Activated T-cell treated with anti-CD3 and anti-CD28 coated beads, Interleukin-2, amount 50 U/mL, for 72 hours (primary cell): ENCODE measurements at regions not wholly inside any gene's neighbourhood (a gene's known extent, or its start where the extent isn't known, plus 50 kb on each side); places are given as distances from the start of the nearest gene placed in this dataset.

Experiments used
- ATAC-seq, 2 donors: fragments of 150-1000 bp; cut with Tn5 transposase; replicated peaks in 1 of 2; 2 replicates each; pipeline ENCODE4 v1.10.0; 2021; ENCODE audit warnings: moderate library complexity in 2 of 2, mild to moderate bottlenecking in 1 of 2
- DNase-seq, 2 donors: peaks; one replicate each; pipeline ENCODE4 v3.0.0; 2021 to 2022; ENCODE audit warnings: mixed read lengths in 1 of 2
- H3K27ac Mint-ChIP-seq: one replicate; pipeline ENCODE4 v1.8.0; 2022; ENCODE audit warnings: mild to moderate bottlenecking, moderate library complexity, mixed read lengths
- H3K27me3 Mint-ChIP-seq: one replicate; pipeline ENCODE4 v1.8.0; 2022; ENCODE audit warnings: low read depth, mixed read lengths
- H3K36me3 Mint-ChIP-seq, 2 donors: one replicate each; pipeline ENCODE4 v1.8.0; 2022; ENCODE audit warnings: mixed read lengths in 2 of 2, mild to moderate bottlenecking in 1 of 2; ENCODE audit not compliant: insufficient read depth in 2 of 2
- H3K4me1 Mint-ChIP-seq: one replicate; pipeline ENCODE4 v1.8.0; 2022; ENCODE audit warnings: low read depth, mixed read lengths
- H3K4me3 Mint-ChIP-seq, 2 donors: one replicate each; pipeline ENCODE4 v1.8.0; 2022; ENCODE audit warnings: mild to moderate bottlenecking in 2 of 2, mixed read lengths in 2 of 2, moderate library complexity in 2 of 2
- H3K9me3 Mint-ChIP-seq, 2 donors: one replicate each; pipeline ENCODE4 v1.8.0; 2022; ENCODE audit warnings: mixed read lengths in 2 of 2

DNA sequence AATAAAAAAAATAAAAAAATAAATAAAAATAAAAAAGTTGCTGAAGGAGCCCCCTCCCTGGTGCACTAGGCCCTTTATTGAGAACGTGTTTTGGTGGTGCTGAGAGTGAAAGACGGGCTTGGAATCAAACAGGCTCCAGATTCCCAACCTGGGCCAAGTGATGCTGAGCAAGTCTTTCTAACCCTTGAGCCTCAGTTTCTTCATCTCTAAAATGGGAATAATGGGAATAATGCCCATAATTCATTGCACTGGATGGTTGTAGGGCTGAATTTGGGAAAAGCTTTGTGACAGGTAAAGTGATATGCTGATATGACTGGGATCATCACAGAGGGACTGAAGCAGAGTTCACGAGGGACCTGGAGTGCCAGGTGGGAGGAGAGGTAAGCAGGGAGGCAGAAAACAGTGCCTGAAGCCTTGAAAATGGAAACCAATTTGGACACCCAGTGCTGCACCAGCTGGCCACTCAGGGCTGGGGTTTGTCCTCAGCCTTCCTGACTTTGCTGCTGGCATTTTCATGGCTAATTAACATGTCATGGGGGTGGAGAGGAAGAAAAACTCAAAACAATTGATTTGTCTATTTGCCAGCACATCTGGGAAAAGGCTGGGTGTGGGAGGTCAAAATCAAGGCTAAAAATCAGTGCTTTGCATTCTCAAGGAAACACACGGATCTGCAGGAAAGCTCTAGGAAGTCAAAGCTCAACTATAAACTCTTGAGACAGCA is 241.3 kb downstream of the LOXHD1 start:
- Mint-ChIP-seq H3K27me3 (no peaks in the 10 kb centered on the region), H3K9me3 (no peaks in the 10 kb centered on the region), H3K4me3 (no peak overlapping the region), H3K27ac (no peak overlapping the region), H3K36me3 (no peaks in the 10 kb centered on the region), H3K4me1 (peaks cover 10% of the 10 kb centered on the region)
- ATAC-seq (no peak), DNase-seq (no peak)

GRCh38 chr18:46416706-46417638 is 240.0 kb downstream of the LOXHD1 start:
- Mint-ChIP-seq H3K4me1 (peaks cover 10% of the 10 kb centered on the region), H3K27ac (no peak overlapping the region), H3K36me3 (no peaks in the 10 kb centered on the region), H3K4me3 (no peak overlapping the region), H3K9me3 (no peaks in the 10 kb centered on the region), H3K27me3 (no peaks in the 10 kb centered on the region)
- DNase-seq = no peak
- peak in 1 of 2 donors; percentile 44 for ATAC-seq

DNA sequence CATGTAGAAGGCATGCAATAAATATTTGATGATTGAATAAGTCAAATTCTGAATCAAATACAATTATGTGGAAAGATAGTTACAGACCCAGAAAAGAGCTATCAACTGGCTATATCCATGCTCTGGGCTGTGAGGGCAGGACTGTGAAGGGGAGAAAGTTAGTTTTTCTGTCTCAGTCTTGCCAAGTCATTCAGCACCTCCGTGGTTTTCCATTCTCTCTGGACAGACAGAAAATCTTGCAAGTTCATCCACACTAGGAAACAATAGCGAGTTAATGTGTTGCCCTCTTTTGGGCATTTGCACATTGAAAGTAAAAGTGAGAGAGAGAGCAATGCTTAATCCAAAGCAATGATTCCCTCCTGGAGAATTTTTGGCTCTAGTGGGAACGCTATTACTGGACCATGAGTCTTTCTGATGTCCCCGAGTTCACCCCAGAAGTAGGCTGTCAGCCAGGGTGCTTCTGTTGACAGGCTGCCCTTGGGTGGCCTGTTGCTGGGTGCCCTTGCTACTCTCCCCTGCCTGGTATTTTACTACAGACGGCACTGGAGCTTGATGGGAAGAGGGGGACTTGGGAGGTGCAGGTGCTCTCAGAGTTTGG is 238.3 kb downstream of the LOXHD1 start:
- no peak for DNase-seq
- Mint-ChIP-seq H3K4me3 (no peak overlapping the region), H3K27ac (no peak overlapping the region), H3K27me3 (no peaks in the 10 kb centered on the region), H3K9me3 (no peaks in the 10 kb centered on the region), H3K4me1 (peaks cover 10% of the 10 kb centered on the region), H3K36me3 (no peaks in the 10 kb centered on the region)
- no peak for ATAC-seq

DNA sequence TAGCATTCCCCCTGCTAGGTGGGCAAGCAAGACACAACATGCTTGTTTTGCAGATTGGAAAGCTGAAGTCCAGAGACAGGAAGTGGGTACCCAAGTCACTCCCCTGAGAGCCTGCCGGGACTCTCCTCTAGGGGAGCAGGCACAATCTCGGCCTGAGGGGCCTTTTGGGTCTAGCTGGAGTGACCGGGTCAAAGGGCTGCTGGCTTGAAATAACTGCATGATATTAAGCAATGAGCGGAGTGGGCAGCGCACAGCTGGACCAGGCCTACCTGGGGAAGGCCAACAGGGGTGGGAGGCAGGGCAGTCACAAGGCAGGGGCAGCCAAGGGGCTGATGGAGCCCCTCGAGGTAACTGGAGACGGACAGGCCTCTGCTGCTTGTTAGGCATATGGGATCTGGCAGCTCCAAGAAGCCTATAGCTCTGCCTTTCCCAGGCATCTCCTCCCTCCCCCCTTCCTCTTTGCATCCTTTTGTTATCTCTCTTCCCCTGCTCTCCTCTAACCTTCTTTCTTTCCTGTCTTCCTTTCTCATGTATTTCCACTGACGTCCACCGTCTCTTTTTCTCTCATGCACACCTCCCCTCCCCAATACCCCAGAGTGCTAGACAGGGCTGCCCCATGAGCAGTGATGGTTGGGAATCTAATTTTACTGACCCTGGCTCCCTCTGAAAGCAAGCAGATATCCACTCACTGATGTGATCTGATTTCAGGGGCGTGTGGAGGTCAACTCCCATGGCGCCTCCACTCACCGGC is 237.5 kb downstream of the LOXHD1 start:
- DNase-seq = no peak
- Mint-ChIP-seq H3K36me3 (no peaks in the 10 kb centered on the region), H3K27me3 (no peaks in the 10 kb centered on the region), H3K4me3 (no peak overlapping the region), H3K27ac (no peak overlapping the region), H3K9me3 (no peaks in the 10 kb centered on the region), H3K4me1 (peaks cover 10% of the 10 kb centered on the region)
- no peak for ATAC-seq

GRCh38 chr18:46421973-46422551 is 235.0 kb downstream of the LOXHD1 start:
- ATAC-seq = no peak
- Mint-ChIP-seq H3K27ac (no peak overlapping the region), H3K36me3 (no peaks in the 10 kb centered on the region)

DNA sequence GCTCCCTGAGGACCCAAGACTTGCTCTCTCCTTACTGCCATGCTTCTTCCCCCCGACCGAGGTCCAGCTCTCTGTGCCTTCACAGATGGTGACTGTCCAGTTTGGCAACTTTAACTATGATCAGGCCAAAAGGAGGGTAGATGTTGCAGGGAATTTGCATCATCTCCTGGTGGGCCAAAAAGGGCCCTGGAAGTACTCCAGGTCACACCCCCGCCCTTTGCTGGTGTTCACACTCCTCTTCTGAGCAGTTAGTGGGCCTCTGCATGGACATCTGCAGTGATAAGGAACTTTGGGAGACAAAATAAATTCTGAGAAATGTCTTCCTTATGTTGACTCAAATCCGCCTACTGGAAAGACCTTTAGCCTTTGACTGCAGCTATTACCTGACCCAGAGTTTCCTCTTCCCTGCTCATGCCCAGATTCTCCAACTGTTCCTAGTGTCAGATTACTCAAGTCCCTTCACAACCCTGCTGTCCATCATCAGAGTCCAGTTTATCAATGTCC is 234.4 kb downstream of the LOXHD1 start:
- ATAC-seq = no peak
- Mint-ChIP-seq H3K27ac (no peak overlapping the region), H3K36me3 (no peaks in the 10 kb centered on the region), H3K27me3 (no peaks in the 10 kb centered on the region), H3K9me3 (no peaks in the 10 kb centered on the region), H3K4me3 (no peak overlapping the region), H3K4me1 (peaks cover 10% of the 10 kb centered on the region)
- no peak for DNase-seq

More at GRCh38 chr18:46421973-46422551, 235.0 kb downstream of the LOXHD1 start:
- DNase-seq = no peak
- H3K9me3 Mint-ChIP-seq = no peaks in the 10 kb centered on the region
- peaks cover 10% of the 10 kb centered on the region for H3K4me1 Mint-ChIP-seq
- H3K27me3 Mint-ChIP-seq = no peaks in the 10 kb centered on the region
- no peak overlapping the region for H3K4me3 Mint-ChIP-seq

DNA sequence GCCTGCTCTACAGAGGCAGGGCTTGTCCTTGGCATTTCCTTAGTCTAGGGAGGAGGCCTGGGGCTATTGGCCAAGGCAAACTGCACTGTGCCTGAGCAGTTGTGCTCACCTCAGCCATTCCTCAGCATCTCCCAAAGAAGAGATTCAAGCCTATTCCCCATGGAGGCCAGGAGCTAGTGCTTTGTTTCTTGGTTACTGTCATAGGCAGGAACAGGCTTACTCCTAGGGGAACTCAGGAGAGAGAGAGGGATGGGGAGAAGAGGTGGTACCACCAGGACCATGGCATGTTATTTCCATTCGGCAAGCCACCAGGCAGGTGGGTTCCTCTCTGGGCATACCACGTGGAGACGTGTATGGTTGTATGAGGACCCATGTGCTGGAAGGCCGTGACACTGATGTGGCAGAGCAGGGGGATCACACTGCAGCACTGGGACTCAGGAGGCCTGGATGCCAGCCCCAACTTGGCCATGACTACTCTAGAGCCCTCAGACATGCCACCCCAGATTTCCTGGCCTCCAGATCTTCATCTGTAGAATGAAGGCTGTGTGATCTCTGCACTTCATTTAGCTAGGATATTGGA is 233.7 kb downstream of the LOXHD1 start:
- H3K27me3 Mint-ChIP-seq = no peaks in the 10 kb centered on the region
- ATAC-seq (no peak), DNase-seq (no peak)
- H3K4me1 Mint-ChIP-seq = peaks cover 10% of the 10 kb centered on the region
- H3K4me3 Mint-ChIP-seq = no peak overlapping the region
- no peaks in the 10 kb centered on the region for H3K9me3 Mint-ChIP-seq
- H3K27ac Mint-ChIP-seq = no peak overlapping the region
- no peaks in the 10 kb centered on the region for H3K36me3 Mint-ChIP-seq

GRCh38 chr18:46424898-46425297 is 232.1 kb downstream of the LOXHD1 start:
- no peaks in the 10 kb centered on the region for H3K36me3 Mint-ChIP-seq
- no peak for DNase-seq
- no peaks in the 10 kb centered on the region for H3K9me3 Mint-ChIP-seq
- H3K27ac Mint-ChIP-seq = no peak overlapping the region
- no peak for ATAC-seq
- H3K27me3 Mint-ChIP-seq = no peaks in the 10 kb centered on the region
- H3K4me3 Mint-ChIP-seq = no peak overlapping the region
- peaks cover under 1% of the 10 kb centered on the region for H3K4me1 Mint-ChIP-seq

DNA sequence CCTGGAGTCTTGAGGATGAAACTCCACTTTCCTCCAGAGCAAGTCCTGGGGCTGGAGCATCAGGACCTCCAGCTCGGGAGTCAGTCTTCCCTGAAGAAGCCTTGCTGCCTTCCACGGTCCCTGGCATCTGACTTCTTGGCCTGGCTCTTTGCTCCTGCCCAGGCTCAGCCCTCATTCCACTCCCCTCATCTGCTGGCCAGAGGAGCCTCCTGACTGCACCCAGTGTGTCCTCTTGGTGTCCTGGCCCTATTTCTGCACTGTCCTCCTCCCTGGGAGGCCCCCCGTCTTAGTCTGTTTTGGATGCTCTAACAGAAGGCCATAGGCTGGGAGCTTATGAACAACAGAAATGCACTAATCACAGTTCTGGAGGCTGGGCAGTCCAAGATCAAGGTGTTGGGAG is 231.5 kb downstream of the LOXHD1 start:
- DNase-seq (no peak), ATAC-seq (no peak)
- no peaks in the 10 kb centered on the region for H3K4me1 Mint-ChIP-seq
- H3K9me3 Mint-ChIP-seq = no peaks in the 10 kb centered on the region
- H3K27ac Mint-ChIP-seq = no peak overlapping the region
- no peak overlapping the region for H3K4me3 Mint-ChIP-seq
- no peaks in the 10 kb centered on the region for H3K27me3 Mint-ChIP-seq
- no peaks in the 10 kb centered on the region for H3K36me3 Mint-ChIP-seq

- no peak for ATAC-seq
- DNase-seq = no peak
- Mint-ChIP-seq H3K27me3 (no peaks in the 10 kb centered on the region), H3K9me3 (no peaks in the 10 kb centered on the region), H3K27ac (no peak overlapping the region), H3K36me3 (no peaks in the 10 kb centered on the region), H3K4me1 (no peaks in the 10 kb centered on the region), H3K4me3 (no peak overlapping the region)
Observed at GRCh38 chr18:46426021-46426678, 230.9 kb downstream of the LOXHD1 start.

DNA sequence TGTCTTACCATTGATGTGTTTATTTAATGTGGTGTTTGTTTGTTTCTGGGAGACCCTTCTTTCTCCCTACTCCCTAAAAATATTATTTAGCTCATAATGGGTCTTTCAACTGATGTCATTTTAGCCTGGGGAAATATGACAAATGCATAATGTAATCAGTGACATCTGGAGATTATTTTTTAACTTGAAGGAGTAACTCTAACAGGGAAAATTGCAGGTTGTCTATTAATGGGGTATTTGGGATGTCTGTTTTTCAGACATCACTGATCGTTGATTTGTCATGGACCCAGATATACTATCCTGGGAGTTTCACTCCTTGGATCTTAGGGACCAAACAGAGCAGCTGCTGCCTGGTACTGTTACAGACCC is 230.4 kb downstream of the LOXHD1 start:
- H3K27ac Mint-ChIP-seq = no peak overlapping the region
- H3K4me3 Mint-ChIP-seq = no peak overlapping the region
- H3K36me3 Mint-ChIP-seq = no peaks in the 10 kb centered on the region
- H3K27me3 Mint-ChIP-seq = no peaks in the 10 kb centered on the region
- H3K9me3 Mint-ChIP-seq = no peaks in the 10 kb centered on the region
- no peak for DNase-seq
- ATAC-seq = no peak
- no peaks in the 10 kb centered on the region for H3K4me1 Mint-ChIP-seq
